ENCODE measurements at regions not wholly inside any gene's neighbourhood (a gene's known extent, or its start where the extent isn't known, plus 50 kb on each side); places are given as distances from the start of the nearest gene placed in this dataset.

- TF ChIP-seq POLR2A (IDR thresholded peaks at IDR 0.05; ENCODE audit: low read depth, low read length) = no peak
- TF ChIP-seq TAF1 (IDR thresholded peaks at IDR 0.05; ENCODE audit: low read depth, low read length) = no peak
Measured at GRCh38 chr5:57845025-57845424, 362.4 kb upstream of the ACTBL2 start.
